Osteocyte (in vitro differentiated cells): ENCODE measurements at regions not wholly inside any gene's neighbourhood (a gene's known extent, or its start where the extent isn't known, plus 50 kb on each side); places are given as distances from the start of the nearest gene placed in this dataset.

ENCODE experiments used
- DNase-seq: peaks from one replicate; pipeline ENCODE4 v3.0.0; 2021; ENCODE audit warnings: mixed read lengths; ENCODE audit not compliant: unreplicated experiment; ENCODE audit errors: extremely low spot score
- H3K27ac Mint-ChIP-seq: one replicate; pipeline ENCODE4 v1.8.0; 2021; ENCODE audit warnings: mild to moderate bottlenecking, mixed read lengths; ENCODE audit not compliant: unreplicated experiment
- H3K27me3 Mint-ChIP-seq: one replicate; pipeline ENCODE4 v1.8.0; 2021; ENCODE audit warnings: mixed read lengths; ENCODE audit not compliant: unreplicated experiment
- H3K36me3 Mint-ChIP-seq: one replicate; pipeline ENCODE4 v1.8.0; 2021; ENCODE audit warnings: mixed read lengths; ENCODE audit not compliant: unreplicated experiment
- H3K4me1 Mint-ChIP-seq: one replicate; pipeline ENCODE4 v1.8.0; 2021; ENCODE audit warnings: mixed read lengths; ENCODE audit not compliant: unreplicated experiment
- H3K4me3 Mint-ChIP-seq: one replicate; pipeline ENCODE4 v1.8.0; 2021; ENCODE audit warnings: mild to moderate bottlenecking, moderate library complexity, mixed read lengths; ENCODE audit not compliant: unreplicated experiment
- H3K9me3 Mint-ChIP-seq: one replicate; pipeline ENCODE4 v1.8.0; 2021; ENCODE audit warnings: mixed read lengths; ENCODE audit not compliant: unreplicated experiment
- TF ChIP-seq, protein P1 (sequence below): fragments of 200-600 bp; sonication (generic); IDR thresholded peaks from 2 replicates; pipeline ENCODE4 v1.5.0; 2021; ENCODE audit warnings: antibody characterized with exemption, mild to moderate bottlenecking, moderate library complexity

DNA sequence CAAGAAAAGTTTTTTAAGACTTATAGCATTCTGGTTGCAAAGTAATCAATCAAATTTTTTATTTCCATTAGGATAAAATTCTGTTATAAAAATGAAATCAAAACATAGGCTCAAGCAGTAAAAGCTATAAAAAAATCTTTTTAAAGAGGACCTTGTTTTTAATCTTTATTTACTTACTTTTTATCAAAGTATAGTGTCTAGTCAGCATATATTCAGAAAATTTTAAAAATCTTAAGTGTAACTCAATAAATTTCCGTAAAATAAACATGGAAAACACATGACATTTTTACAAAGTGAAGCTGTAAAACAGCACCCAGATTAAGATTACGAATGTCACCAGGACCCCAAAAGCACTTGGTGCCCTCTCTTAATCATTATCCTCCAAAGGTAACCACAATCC, 302.4 kb downstream of the TMEM161B start:
- Mint-ChIP-seq H3K27ac (no peak overlapping the region), H3K4me1 (no peaks in the 10 kb centered on the region), H3K4me3 (no peak overlapping the region), H3K9me3 (no peaks in the 10 kb centered on the region), H3K27me3 (no peaks in the 10 kb centered on the region), H3K36me3 (no peaks in the 10 kb centered on the region)
- no peak for DNase-seq
- TF ChIP-seq, protein P1, sequence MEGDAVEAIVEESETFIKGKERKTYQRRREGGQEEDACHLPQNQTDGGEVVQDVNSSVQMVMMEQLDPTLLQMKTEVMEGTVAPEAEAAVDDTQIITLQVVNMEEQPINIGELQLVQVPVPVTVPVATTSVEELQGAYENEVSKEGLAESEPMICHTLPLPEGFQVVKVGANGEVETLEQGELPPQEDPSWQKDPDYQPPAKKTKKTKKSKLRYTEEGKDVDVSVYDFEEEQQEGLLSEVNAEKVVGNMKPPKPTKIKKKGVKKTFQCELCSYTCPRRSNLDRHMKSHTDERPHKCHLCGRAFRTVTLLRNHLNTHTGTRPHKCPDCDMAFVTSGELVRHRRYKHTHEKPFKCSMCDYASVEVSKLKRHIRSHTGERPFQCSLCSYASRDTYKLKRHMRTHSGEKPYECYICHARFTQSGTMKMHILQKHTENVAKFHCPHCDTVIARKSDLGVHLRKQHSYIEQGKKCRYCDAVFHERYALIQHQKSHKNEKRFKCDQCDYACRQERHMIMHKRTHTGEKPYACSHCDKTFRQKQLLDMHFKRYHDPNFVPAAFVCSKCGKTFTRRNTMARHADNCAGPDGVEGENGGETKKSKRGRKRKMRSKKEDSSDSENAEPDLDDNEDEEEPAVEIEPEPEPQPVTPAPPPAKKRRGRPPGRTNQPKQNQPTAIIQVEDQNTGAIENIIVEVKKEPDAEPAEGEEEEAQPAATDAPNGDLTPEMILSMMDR = no peak

DNA sequence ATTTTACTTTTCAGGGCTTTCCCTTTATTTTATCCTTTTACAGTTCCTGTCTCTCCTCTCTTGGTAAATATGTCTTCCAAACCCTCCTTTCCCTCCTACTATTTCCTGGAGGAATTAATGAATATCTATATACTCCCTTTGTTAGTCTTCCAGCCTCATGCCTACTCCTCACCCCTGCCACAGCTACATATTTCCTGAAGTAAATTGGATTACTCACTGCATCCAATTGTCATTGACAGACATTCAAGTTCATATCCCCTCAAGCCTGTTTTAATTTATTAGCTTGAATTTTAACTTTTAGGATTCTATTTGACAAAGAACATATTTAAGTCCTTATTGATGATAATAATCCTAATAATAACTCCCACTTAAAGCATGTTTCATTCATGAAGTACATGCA, 314.5 kb downstream of the TMEM161B start:
- TF ChIP-seq, protein P1 = no peak
- Mint-ChIP-seq H3K27me3 (no peaks in the 10 kb centered on the region), H3K36me3 (no peaks in the 10 kb centered on the region)

DNA sequence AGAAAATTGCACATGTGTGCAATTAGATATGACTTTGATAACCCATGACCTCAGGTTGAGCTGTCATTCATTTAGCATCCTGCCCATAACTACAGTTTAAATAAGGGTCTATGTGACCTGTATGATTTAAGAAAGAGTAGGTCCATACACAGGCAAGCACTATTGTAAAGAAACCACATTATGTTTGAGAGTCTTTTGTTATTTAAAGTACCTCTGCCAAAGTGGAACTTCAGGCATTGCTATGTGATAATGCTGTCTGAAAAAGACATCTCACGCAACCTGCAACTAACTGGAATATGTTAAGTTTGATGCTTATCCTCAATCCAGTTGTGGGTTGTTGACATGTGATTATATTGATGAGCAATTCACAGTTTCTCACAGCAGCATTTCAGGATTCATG, 317.0 kb downstream of the TMEM161B start:
- no peak overlapping the region for H3K4me3 Mint-ChIP-seq
- H3K9me3 Mint-ChIP-seq = peaks cover 3% of the 10 kb centered on the region
- no peak overlapping the region for H3K27ac Mint-ChIP-seq
- TF ChIP-seq, protein P1 = no peak
- H3K4me1 Mint-ChIP-seq = no peaks in the 10 kb centered on the region
- no peaks in the 10 kb centered on the region for H3K36me3 Mint-ChIP-seq
- H3K27me3 Mint-ChIP-seq = no peaks in the 10 kb centered on the region
- no peak for DNase-seq

More for the DNA sequence above, 314.5 kb downstream of the TMEM161B start:
- DNase-seq = no peak
- H3K27ac Mint-ChIP-seq = no peak overlapping the region
- no peak overlapping the region for H3K4me3 Mint-ChIP-seq
- H3K4me1 Mint-ChIP-seq = no peaks in the 10 kb centered on the region
- H3K9me3 Mint-ChIP-seq = peaks cover 3% of the 10 kb centered on the region

DNA sequence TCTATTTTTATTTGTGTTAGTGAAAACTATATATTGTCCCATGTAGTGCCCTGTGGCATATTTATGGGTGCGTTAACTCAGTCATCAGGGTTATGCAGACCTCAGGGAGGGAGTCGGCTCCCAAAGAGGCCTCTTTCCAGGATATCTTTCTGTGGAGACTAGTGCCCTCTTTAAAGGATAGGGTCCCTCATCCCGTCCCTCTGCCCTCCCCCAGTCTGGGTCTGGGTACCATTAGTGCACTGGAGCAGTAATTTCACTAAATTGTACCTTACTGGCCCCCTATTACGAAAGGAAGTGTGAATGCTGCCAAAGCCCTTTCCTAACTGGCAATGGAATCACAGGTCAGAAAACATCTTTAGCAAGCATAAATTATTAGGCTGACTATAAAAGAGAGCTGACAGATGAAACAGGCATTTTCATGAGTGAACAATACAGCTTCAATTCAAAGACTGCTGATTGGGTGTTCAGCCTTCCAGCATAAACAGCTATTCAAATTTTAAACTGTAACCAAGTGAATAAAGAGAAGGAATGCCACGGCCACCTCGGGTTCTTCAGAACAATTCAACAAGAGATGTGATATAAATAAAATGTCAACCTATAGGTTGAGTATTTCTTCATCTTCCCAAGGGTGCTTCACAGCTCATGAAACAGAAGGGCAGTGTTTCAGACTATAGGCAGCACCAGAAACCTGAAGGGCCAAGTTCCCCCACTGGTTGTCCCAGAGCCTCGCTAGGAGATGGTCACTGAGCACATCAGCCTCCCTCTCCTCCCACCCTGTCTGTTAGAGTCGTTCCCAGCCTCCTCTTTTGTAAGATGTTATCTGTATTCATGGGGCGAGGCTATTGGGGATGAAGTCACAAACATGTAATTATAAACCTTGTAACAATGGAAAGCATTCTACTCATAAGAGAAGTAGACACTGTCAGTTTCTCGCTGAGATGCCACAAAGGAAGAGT, 318.7 kb downstream of the TMEM161B start:
- Mint-ChIP-seq H3K36me3 (no peaks in the 10 kb centered on the region), H3K27ac (no peak overlapping the region), H3K4me3 (no peak overlapping the region), H3K4me1 (no peaks in the 10 kb centered on the region), H3K9me3 (peaks cover 3% of the 10 kb centered on the region), H3K27me3 (no peaks in the 10 kb centered on the region)
- no peak for DNase-seq
- TF ChIP-seq, protein P1 = no peak

DNA sequence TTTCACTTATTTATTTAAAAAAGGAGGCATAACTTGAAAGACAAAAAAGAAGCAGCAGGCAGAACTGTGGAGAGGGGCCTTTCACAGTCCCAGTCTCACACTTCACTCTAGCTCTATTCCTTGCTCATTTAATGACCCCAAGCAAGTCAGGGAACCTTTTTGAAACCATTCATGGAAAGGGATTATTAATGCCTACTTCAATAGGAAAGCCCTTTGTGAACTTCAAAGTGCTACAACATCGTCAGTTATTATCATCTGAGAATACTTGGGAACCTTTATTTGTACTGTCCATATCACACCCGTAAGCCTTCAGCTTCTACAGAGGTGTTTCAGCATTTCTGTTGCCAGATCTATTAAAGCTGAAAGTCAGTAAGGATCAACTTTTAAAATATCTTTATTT, 320.2 kb downstream of the TMEM161B start:
- no peak for DNase-seq
- Mint-ChIP-seq H3K4me1 (no peaks in the 10 kb centered on the region), H3K27ac (no peak overlapping the region), H3K4me3 (no peak overlapping the region), H3K27me3 (no peaks in the 10 kb centered on the region), H3K9me3 (peaks cover 3% of the 10 kb centered on the region), H3K36me3 (no peaks in the 10 kb centered on the region)
- TF ChIP-seq, protein P1 = no peak
